ENCODE measurements at regions not wholly inside any gene's neighbourhood (a gene's known extent, or its start where the extent isn't known, plus 50 kb on each side); places are given as distances from the start of the nearest gene placed in this dataset.
"Not testable (repeated sequence)": the region's sequence is repeated elsewhere in the genome, so short reads cannot be mapped to it uniquely, and the experiment has no call there.

DNA sequence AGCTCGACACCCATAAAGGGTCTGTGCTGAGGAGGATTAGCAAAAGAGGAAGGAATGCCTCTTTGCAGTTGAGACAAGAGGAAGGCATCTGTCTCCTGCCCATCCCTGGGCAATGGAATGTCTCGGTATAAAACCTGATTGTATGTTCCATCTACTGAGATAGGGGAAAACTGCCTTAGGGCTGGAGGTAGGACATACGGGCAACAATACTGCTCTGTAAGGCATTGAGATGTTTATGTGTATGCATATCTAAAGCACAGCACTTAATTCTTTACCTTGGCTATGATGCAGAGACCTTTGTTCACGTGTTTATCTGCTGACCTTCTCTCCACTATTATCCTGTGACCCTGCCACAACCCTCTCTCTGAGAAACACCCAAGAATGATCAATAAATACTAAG, 210.7 kb downstream of the POTED start:
- H3K27ac ChIP-seq; H3K27me3 ChIP-seq (ENCODE audit: insufficient read depth in 3 of 3, low read length in 2 of 3); DNase-seq; H3K9me3 ChIP-seq; H3K4me1 ChIP-seq; ATAC-seq; H3K4me3 ChIP-seq; H3K36me3 ChIP-seq (ENCODE audit: insufficient read depth in 1 of 2, low read depth in 1 of 2); intact Hi-C loops (cut with DNase I): not testable (repeated sequence)
- WGBS, 3 donors = 50 to 62% (median 50%) methylated on average over 4 of the region's 4 CpGs

DNA sequence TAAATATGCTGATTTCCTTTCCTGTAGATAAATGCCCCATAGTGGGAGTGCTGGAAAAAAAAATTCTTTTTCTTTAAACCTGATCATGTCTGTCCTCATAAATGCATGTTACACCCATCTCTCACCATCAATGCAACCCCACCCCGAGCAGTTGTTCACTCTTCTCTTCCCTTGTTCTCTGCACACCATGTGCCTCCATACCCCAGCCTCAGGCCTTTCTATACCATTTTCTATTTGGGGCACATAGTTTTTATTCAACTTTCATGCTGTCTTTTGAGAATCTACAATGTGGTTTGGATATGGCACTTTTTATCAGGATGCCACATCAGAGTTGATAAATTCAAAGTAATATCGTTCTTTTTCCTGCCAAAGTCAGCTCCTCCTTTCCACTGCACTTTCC, 202.6 kb downstream of the POTED start:
- ATAC-seq; H3K4me3 ChIP-seq; H3K36me3 ChIP-seq (ENCODE audit: insufficient read depth in 1 of 2, low read depth in 1 of 2); H3K27ac ChIP-seq; H3K4me1 ChIP-seq; DNase-seq; intact Hi-C loops (cut with DNase I); H3K9me3 ChIP-seq; H3K27me3 ChIP-seq (ENCODE audit: insufficient read depth in 3 of 3, low read length in 2 of 3): not testable (repeated sequence)
- WGBS, 3 donors = 51 to 67% (median 64%) methylated on average over 2 of the region's 2 CpGs

DNA sequence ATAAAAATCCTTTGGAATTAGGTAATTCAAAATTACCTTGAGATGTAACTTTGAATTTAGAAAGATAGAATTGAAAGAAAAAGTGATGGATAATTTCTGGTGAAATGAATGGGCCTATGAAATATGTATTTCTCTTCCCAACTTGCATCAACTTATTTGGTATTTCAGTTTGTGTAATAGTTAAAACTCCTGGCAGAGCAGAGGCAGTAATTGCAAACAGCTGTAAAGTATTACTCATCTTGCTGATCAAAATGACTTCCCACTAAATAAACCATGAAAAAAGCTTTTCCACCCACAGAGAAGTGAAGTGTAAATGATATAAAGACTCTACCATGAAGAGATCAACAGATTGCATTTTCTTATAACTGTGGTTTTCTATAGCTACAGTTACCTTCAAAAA, 201.0 kb downstream of the POTED start:
- H3K4me3 ChIP-seq; intact Hi-C loops (cut with DNase I); H3K36me3 ChIP-seq (ENCODE audit: insufficient read depth in 1 of 2, low read depth in 1 of 2); H3K27me3 ChIP-seq (ENCODE audit: insufficient read depth in 3 of 3, low read length in 2 of 3); ATAC-seq; H3K27ac ChIP-seq; H3K9me3 ChIP-seq; H3K4me1 ChIP-seq; DNase-seq: not testable (repeated sequence)

DNA sequence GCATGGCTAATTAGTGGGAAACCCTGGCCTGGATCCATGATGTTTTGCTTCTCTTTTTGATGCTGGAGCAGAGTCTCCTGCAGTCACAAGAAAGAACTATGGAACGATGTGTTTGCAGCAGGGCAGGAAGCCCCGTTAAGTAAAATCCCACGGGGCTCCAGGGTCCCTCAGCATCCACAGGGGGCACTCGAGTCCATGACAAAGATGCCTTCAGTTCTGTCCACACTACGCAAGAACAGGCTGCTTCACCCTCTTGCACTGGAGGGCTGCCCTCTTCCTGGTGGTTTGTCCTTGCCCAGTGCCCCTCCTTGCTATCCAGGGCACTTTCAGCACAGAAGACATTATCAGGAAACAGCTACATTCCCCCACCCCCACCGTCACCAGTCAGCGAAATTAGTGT, 196.9 kb downstream of the POTED start:
- H3K36me3 ChIP-seq (ENCODE audit: insufficient read depth in 1 of 2, low read depth in 1 of 2); H3K27ac ChIP-seq; intact Hi-C loops (cut with DNase I); H3K9me3 ChIP-seq; H3K4me1 ChIP-seq; ATAC-seq; H3K4me3 ChIP-seq; DNase-seq; H3K27me3 ChIP-seq (ENCODE audit: insufficient read depth in 3 of 3, low read length in 2 of 3): not testable (repeated sequence)
- 55 to 58% (median 57%) methylated on average over 4 to 6 of the region's 7 CpGs for WGBS, 3 donors

DNA sequence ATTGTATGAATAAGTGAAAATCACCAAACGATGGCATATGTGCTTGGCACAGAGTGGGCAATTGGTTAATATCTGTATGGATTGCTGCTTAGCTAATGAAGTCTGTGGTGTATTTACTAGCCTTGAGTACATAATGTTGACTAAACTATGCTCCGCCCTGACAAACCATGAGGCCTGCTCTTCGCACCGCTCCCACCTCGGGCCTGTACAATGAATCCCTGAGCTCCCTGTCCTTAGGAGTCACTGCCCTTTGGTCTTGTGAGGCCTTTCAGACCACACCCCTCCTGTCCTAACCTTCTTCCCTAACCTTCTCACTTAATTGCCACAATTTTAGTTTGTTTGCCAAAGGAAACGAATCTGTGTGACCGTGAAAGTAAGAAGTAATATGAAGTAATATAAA, 193.2 kb downstream of the POTED start:
- H3K9me3 ChIP-seq; DNase-seq; H3K4me1 ChIP-seq; H3K4me3 ChIP-seq; H3K27ac ChIP-seq; H3K36me3 ChIP-seq (ENCODE audit: insufficient read depth in 1 of 2, low read depth in 1 of 2); H3K27me3 ChIP-seq (ENCODE audit: insufficient read depth in 3 of 3, low read length in 2 of 3); intact Hi-C loops (cut with DNase I); ATAC-seq: not testable (repeated sequence)
- 79 to 81% (median 81%) methylated on average over 7 of the region's 7 CpGs for WGBS, 3 donors
